IMR-90 (cell line): ENCODE measurements at regions not wholly inside any gene's neighbourhood (a gene's known extent, or its start where the extent isn't known, plus 50 kb on each side); places are given as distances from the start of the nearest gene placed in this dataset.

Source experiments
- ATAC-seq: fragments of 200-7000 bp; cut with Tn5 transposase; 2 replicates; pipeline ENCODE4 v1.9.1; 2020; ENCODE audit warnings: low read depth, mild to moderate bottlenecking, moderate library complexity
- BruUV-seq: library from RNA; stranded (reverse); fragments of 400-500 nt; replicated peaks from 2 replicates; lab custom pipeline; 2021; lab: Mats Ljungman, UMichigan
- CTCF ChIA-PET: fragments of 300-600 bp; formaldehyde crosslinking; extraction: SDS; loops from one replicate; lab custom pipeline; 2021; ENCODE audit warnings: antibody characterized with exemption; lab: Yijun Ruan, JAX
- POLR2A ChIA-PET: fragments of 300-600 bp; sonication (Branson Sonifier 250); formaldehyde crosslinking; loops from one replicate; lab custom pipeline; 2022; ENCODE audit warnings: antibody characterized with exemption; ENCODE audit not compliant: unreplicated experiment; lab: Charles Lee
- DNase-seq: peaks from one replicate; pipeline ENCODE4 v3.0.0; 2013
- H2AFZ ChIP-seq: replicated peaks from 2 replicates; pipeline ENCODE3; 2013; ENCODE audit warnings: low read length, mild to moderate bottlenecking; ENCODE audit not compliant: poor library complexity
- H2AK5ac ChIP-seq: 2 replicates; pipeline ENCODE4 v1.6.1; 2013; ENCODE audit warnings: low read depth, low read length, inconsistent platforms
- H2AK9ac ChIP-seq: replicated peaks from 2 replicates; pipeline ENCODE3; 2013; ENCODE audit warnings: mild to moderate bottlenecking, low read depth, low read length, moderate library complexity; ENCODE audit not compliant: poor library complexity
- H2BK120ac ChIP-seq: 2 replicates; pipeline ENCODE4 v1.6.1; 2013; ENCODE audit warnings: low read depth, low read length, inconsistent platforms
- H2BK15ac ChIP-seq: 3 replicates; pipeline ENCODE4 v1.6.1; 2013; ENCODE audit warnings: low read depth, low read length, inconsistent platforms
- H2BK20ac ChIP-seq: 2 replicates; pipeline ENCODE4 v1.6.1; 2013; ENCODE audit warnings: low read depth, mild to moderate bottlenecking, inconsistent platforms, low read length, moderate library complexity
- H2BK5ac ChIP-seq: 2 replicates; pipeline ENCODE4 v1.6.1; 2013; ENCODE audit warnings: mild to moderate bottlenecking, low read depth, low read length, inconsistent platforms; ENCODE audit not compliant: poor library complexity, severe bottlenecking
- H3K14ac ChIP-seq: replicated peaks from 2 replicates; pipeline ENCODE4 v1.6.1; 2013; ENCODE audit warnings: low read depth, low read length, inconsistent platforms
- H3K18ac ChIP-seq: 2 replicates; pipeline ENCODE4 v1.6.1; 2013; ENCODE audit warnings: low read depth, low read length, control low read depth
- H3K23ac ChIP-seq: 2 replicates; pipeline ENCODE4 v1.6.1; 2013; ENCODE audit warnings: low read depth, low read length, inconsistent platforms
- H3K27ac ChIP-seq: 2 replicates; pipeline ENCODE4 v1.5.1; 2013; ENCODE audit warnings: mild to moderate bottlenecking, control low read depth, low read length; ENCODE audit not compliant: insufficient read depth
- H3K27me3 ChIP-seq: 2 replicates; pipeline ENCODE4 v1.6.1; 2013; ENCODE audit warnings: low read length; ENCODE audit not compliant: control insufficient read depth, insufficient read depth
- H3K36me3 ChIP-seq: 2 replicates; pipeline ENCODE4 v1.6.1; 2013; ENCODE audit warnings: low read length, mixed read lengths; ENCODE audit not compliant: control insufficient read depth, insufficient read depth
- H3K4ac ChIP-seq: 2 replicates; pipeline ENCODE4 v1.6.1; 2013; ENCODE audit warnings: low read depth, low read length, inconsistent platforms
- H3K4me1 ChIP-seq: 2 replicates; pipeline ENCODE4 v1.6.1; 2013; ENCODE audit warnings: low read length, mixed read lengths; ENCODE audit not compliant: control insufficient read depth, insufficient read depth
- H3K4me2 ChIP-seq: 2 replicates; pipeline ENCODE4 v1.6.1; 2013; ENCODE audit warnings: low read depth, mild to moderate bottlenecking, control low read depth, low read length, moderate library complexity
- H3K4me3 ChIP-seq: 2 replicates; pipeline ENCODE4 v1.5.1; 2013; ENCODE audit warnings: low read depth, mild to moderate bottlenecking, control low read depth, low read length, moderate library complexity; ENCODE audit not compliant: insufficient read depth
- H3K56ac ChIP-seq: 2 replicates; pipeline ENCODE4 v1.6.1; 2013; ENCODE audit warnings: low read length, inconsistent platforms; ENCODE audit not compliant: insufficient read depth; ENCODE audit errors: extremely low read depth
- H3K79me1 ChIP-seq, 2 experiments: 2 replicates each; pipeline ENCODE4 v1.6.1; 2013; ENCODE audit warnings: low read length in 2 of 2, inconsistent platforms in 1 of 2, low read depth in 1 of 2
- H3K9ac ChIP-seq: 2 replicates; pipeline ENCODE4 v1.6.1; 2013; ENCODE audit warnings: low read depth, low read length, control low read depth
- H3K9me1 ChIP-seq: 2 replicates; pipeline ENCODE4 v1.6.1; 2013; ENCODE audit warnings: low read length, inconsistent platforms; ENCODE audit not compliant: insufficient read depth
- H3K9me3 ChIP-seq: 2 replicates; pipeline ENCODE4 v1.6.1; 2013; ENCODE audit warnings: low read length; ENCODE audit not compliant: control insufficient read depth, insufficient read depth
- H4K20me1 ChIP-seq: 2 replicates; pipeline ENCODE4 v1.6.1; 2013; ENCODE audit warnings: low read length, inconsistent platforms; ENCODE audit not compliant: insufficient read depth
- H4K5ac ChIP-seq: 2 replicates; pipeline ENCODE4 v1.6.1; 2013; ENCODE audit warnings: mild to moderate bottlenecking, low read depth, low read length, control low read depth
- H4K8ac ChIP-seq, 2 experiments: 2 replicates each; pipeline ENCODE4 v1.6.1; 2013; ENCODE audit warnings: low read depth in 2 of 2, low read length in 2 of 2, control low read depth in 1 of 2, inconsistent platforms in 1 of 2
- H4K91ac ChIP-seq: 2 replicates; pipeline ENCODE4 v1.6.1; 2013; ENCODE audit warnings: low read depth, low read length, inconsistent platforms; ENCODE audit not compliant: insufficient read depth
- MAFK ChIP-seq: IDR thresholded peaks from 2 replicates; pipeline ENCODE4 v1.6.1; 2012; ENCODE audit warnings: low read depth, low read length, improper control_type of control experiment
- MAZ ChIP-seq: IDR thresholded peaks from 2 replicates; pipeline ENCODE4 v1.6.1; 2012; ENCODE audit warnings: low read depth, mild to moderate bottlenecking, low read length, improper control_type of control experiment, moderate library complexity, borderline replicate concordance
- WGBS, 2 experiments: methylation state at CpG; one replicate each; pipeline versions ENCODE4 v1.1.5 to v1.1.7; 2013; ENCODE audit warnings: missing lambda C conversion rate in 2 of 2; ENCODE audit not compliant: insufficient read length in 1 of 2; ENCODE audit errors: extremely low coverage in 2 of 2; 5-methylcytosine and 5-hydroxymethylcytosine counted together
- dilution Hi-C: fragments of 300-500 bp; cut with HindIII; formaldehyde crosslinking; loops from one replicate; pipeline ENCODE4 v1.14.3; 2018; ENCODE audit warnings: low sequenced_read_pairs; ENCODE audit not compliant: unreplicated experiment
- in situ Hi-C: fragments of 300-500 bp; cut with MboI; formaldehyde crosslinking; loops from 3 replicates; pipeline ENCODE4 v1.14.3; 2019; ENCODE audit warnings: low sequenced_read_pairs, inconsistent platforms, mixed read lengths
- intact Hi-C: fragments of 100-400 bp; cut with micrococcal nuclease; formaldehyde crosslinking; loops from 2 replicates; pipeline ENCODE4 v1.10.0; 2022

DNA sequence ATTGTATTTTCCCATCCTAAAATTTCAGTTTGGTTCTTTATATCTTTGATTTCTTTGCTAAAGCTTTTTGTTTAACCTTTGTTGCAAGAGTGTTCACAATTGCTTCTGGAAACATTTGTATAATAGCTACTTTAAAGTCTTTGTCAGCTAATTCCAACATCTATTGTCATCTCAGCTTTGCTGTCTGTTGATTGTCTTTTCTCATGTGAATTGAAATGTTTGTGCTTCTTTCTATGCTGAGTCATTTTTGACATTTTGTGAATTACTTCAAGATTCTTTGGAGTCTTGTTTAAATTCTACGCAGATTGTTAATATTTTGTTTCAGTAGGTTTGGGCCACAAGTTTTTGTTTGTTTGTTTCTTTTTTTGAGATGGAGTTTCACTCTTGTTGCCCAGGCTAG is 73.2 kb downstream of the SUCNR1 start:
- H3K27ac ChIP-seq, result no peak overlapping the region
- H3K56ac ChIP-seq, result peak overlapping the region; percentile 6; the same call in 1 of the 2 replicates
- H3K23ac ChIP-seq, result no peak overlapping the region
- no peak overlapping the region for H3K4me3 ChIP-seq
- no peak overlapping the region for H3K9ac ChIP-seq
- peaks cover 1% of the 10 kb centered on the region for H3K4me1 ChIP-seq
- TF ChIP-seq MAFK (0 out of 2 replicates have a peak, but pooled peaks have one; percentile 2), MAZ (no peak)
- ChIA-PET CTCF (no interaction called here), POLR2A (no interaction called here)
- H3K27me3 ChIP-seq, result no peaks in the 10 kb centered on the region
- H3K4ac ChIP-seq, result no peak overlapping the region; the same call in 1 of the 2 replicates
- H3K9me1 ChIP-seq, result no peaks in the 10 kb centered on the region
- no peak overlapping the region; the same call in 1 of the 2 replicates for H3K18ac ChIP-seq
- H2BK15ac ChIP-seq, result no peak overlapping the region
- H2AK9ac ChIP-seq, result no peak overlapping the region
- peak overlapping the region; percentile 68; the same call in 1 of the 2 replicates for H2BK120ac ChIP-seq
- ATAC-seq (peak; percentile 29; the same call in 1 of the 2 replicates), DNase-seq (peak; percentile 39)
- no peak overlapping the region for H4K91ac ChIP-seq
- no TSS peak for BruUV-seq
- peak overlapping the region; percentile 88 for H2BK5ac ChIP-seq
- H3K14ac ChIP-seq, result no peak overlapping the region; the same call in 1 of the 2 replicates
- dilution Hi-C loops, result no loop called here
- peak overlapping the region in 1 of 2 experiments; percentile 85; a peak in 2 of 4 replicates for H4K8ac ChIP-seq
- intact Hi-C loops, result loop anchor here (2.0 to 10.0 kb wide), 2 partner anchors 14 to 578 kb away; no protein-coding TSS in a partner anchor
- H4K20me1 ChIP-seq, result no peaks in the 10 kb centered on the region
- H3K79me1 ChIP-seq, result no peaks in the 10 kb centered on the region
- no peaks in the 10 kb centered on the region for H3K36me3 ChIP-seq
- H2AK5ac ChIP-seq, result no peak overlapping the region
- in situ Hi-C loops, result no loop called here
- H2BK20ac ChIP-seq, result no peak overlapping the region
- H2AFZ ChIP-seq, result no peak overlapping the region
- no peak overlapping the region for H3K4me2 ChIP-seq
- H3K9me3 ChIP-seq, result no peaks in the 10 kb centered on the region
- no CpG with 5 or more reads among the region's 1 CpG for WGBS, 2 experiments
- H4K5ac ChIP-seq, result no peak overlapping the region
